GM12801 (cell line): ENCODE measurements at regions not wholly inside any gene's neighbourhood (a gene's known extent, or its start where the extent isn't known, plus 50 kb on each side); places are given as distances from the start of the nearest gene placed in this dataset.

Experiments
- CTCF ChIP-seq: IDR thresholded peaks from one replicate; pipeline ENCODE4 v1.5.1; 2011; ENCODE audit warnings: control low read depth; ENCODE audit not compliant: insufficient read length; ENCODE audit errors: extremely low read depth

DNA sequence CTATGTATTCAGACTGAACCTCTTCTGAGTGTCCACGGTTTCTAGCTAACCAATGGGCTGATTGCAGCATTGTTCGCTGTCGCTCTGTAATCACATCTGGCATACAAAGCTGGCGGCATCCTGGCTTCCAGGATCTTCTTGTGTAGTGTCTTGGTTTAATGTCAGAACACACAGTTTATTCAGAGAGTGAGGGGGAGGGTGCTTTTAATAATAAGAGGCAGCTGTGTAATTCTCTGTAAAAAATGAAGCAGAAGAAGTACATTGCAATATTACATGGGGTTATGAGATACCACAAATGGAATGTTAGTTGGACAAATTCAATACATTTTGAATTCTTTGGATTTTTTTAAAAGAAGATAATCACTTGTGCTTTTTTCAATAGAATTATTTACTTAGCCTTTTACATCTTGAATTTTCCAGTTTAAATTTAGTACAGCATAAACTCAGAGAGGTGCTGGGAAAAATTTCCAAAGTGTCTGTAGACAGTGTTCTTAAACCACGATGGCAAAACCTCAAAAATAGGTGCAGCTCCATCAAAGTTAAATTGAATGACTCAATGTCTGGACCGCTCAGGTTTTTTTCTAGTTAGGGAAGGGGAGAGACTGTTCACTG, 206.0 kb downstream of the PCSK1 start:
- no peak for TF ChIP-seq CTCF

GRCh38 chr5:96222129-96222528, 210.9 kb downstream of the PCSK1 start:
- TF ChIP-seq CTCF: no peak

DNA sequence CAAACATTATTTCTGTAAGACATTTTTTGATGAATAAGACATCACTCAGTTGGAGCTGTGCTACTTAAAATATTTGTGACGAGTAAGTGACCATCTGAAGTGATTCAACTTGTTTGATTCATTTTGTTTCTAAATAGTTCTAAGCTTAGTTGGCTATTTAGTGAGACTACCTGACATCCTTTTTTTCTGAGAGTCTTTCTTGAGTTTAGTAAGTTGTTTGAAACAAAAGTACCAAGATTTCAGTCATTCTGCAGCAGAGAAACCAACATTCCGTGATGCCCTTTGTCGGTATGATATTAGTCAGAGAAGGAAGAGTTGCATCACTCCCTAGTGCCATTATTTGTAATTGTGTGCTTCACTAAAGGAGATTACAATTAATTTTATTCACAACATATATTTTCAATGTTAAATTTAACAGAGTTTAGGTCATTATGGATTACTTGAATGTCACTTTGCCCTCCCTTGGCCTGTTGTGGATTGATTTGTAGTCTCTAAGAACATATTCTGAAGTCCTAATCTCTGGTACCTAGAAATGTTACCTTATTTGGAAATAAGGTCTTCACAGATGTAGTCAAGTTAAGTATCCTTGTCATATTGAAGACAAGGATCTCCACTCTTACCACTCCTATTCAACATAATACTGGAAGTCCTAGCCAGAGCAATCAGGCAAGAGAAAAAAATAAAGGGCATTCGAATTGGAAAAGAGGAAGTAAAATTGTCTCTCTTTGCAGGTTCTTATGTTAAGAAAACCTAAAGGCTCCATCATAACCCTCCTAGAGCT, 212.2 kb downstream of the PCSK1 start:
- TF ChIP-seq CTCF: no peak

GRCh38 chr5:96219580-96220281, 213.3 kb downstream of the PCSK1 start:
- TF ChIP-seq CTCF: no peak

GRCh38 chr5:96218653-96219052, 214.4 kb downstream of the PCSK1 start:
- TF ChIP-seq CTCF: no peak

DNA sequence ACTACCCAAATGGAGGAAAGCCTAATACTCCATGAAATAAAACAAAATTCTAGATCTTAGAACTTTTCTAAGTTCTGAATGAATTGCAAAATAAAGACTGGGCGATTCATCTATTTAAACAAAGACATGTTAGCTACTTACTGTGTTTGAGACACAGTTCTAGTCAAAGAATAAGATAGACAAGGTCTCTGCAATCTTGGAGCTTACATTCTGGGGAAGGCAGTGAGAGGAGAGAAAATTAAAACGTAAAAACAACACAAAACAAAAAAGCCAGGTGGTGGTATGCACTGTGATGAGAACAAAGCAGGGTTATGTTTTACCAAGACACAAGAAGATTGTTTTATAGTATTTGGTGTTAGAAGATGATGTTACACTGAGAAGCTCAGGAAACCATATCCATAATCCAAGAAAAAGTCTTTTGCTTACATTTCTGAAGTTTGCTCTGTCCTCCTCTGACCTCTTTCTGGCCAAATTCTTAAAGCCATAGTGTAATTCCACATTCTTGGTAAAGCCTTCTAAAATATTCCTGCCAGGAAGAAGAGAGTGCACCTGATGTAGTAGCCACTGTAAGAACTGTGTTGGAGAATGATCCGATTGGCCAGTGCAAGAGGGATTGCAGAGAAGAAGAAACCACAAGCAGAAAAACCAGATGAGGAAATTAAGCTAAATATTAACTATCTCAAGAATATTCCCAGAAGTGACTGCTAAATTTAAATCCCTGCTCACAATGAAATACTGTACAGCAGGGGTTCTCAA, 218.4 kb downstream of the PCSK1 start:
- TF ChIP-seq CTCF: no peak

- no peak for TF ChIP-seq CTCF
Measured at GRCh38 chr5:96209829-96210228, 223.2 kb downstream of the PCSK1 start.
